ENCODE measurements at regions not wholly inside any gene's neighbourhood (a gene's known extent, or its start where the extent isn't known, plus 50 kb on each side); places are given as distances from the start of the nearest gene placed in this dataset.

GRCh38 chr11:105211806-105212554, 72.4 kb upstream of the CARD18 start:
- ATAC-seq (no peak), FAIRE-seq (no peak), DNase-seq (ENCODE audit: extremely low read depth in 1 of 4, low spot score in 3 of 4) (no peak)
- CTCF ChIA-PET (ENCODE audit: low intra/inter-chr PET ratio) = no interaction called here
- no peak overlapping the region for H3K4me2 ChIP-seq (ENCODE audit: insufficient read depth, low read length)
- no peaks in the 10 kb centered on the region for H4K20me1 ChIP-seq (replicated peaks; ENCODE audit: control insufficient read depth, insufficient read depth, low read length)
- in situ Hi-C loops (cut with MboI) = no loop called here
- no peak overlapping the region for H3K9ac ChIP-seq (ENCODE audit: insufficient read depth in 1 of 2, low read depth in 2 of 2, low read length in 2 of 2)
- no peaks in the 10 kb centered on the region for H3K4me1 ChIP-seq (replicated peaks in 1 of 2; ENCODE audit: control insufficient read depth in 2 of 2, insufficient read depth in 2 of 2, low read length in 2 of 2)
- no peak for TF ChIP-seq VEZF1 (CRISPR knock-in tag; IDR thresholded peaks at IDR 0.05)
- no peak for TF ChIP-seq KLF10 (CRISPR knock-in tag; IDR thresholded peaks at IDR 0.05)
- TF ChIP-seq ZNF589 (CRISPR knock-in tag; IDR thresholded peaks at IDR 0.05; ENCODE audit: low read depth) = no peak
- no peak for TF ChIP-seq ZNF217 (CRISPR knock-in tag; IDR thresholded peaks at IDR 0.05)
- TF ChIP-seq ZNF41 (CRISPR knock-in tag; conservative IDR thresholded peaks at IDR 0.05) = no peak
- no peak for TF ChIP-seq FOXK2 (conservative IDR thresholded peaks at IDR 0.05 in 1 of 2, IDR thresholded peaks at IDR 0.05 in 1 of 2; ENCODE audit: low read depth in 2 of 2)
- TF ChIP-seq ZNF175 (CRISPR knock-in tag; IDR thresholded peaks at IDR 0.05; ENCODE audit: low read depth) = no peak
- POLR2A ChIA-PET = no interaction called here
- intact Hi-C loops (cut with micrococcal nuclease) = no loop called here
- H3K36me3 ChIP-seq (ENCODE audit: control insufficient read depth, insufficient read depth, low read length) = no peaks in the 10 kb centered on the region
- no peaks in the 10 kb centered on the region for H3K9me3 ChIP-seq (replicated peaks; ENCODE audit: control insufficient read depth, insufficient read depth, low read depth, low read length)
- no peaks in the 10 kb centered on the region for H3K27me3 ChIP-seq (ENCODE audit: control insufficient read depth in 2 of 2, insufficient read depth in 2 of 2, low read length in 2 of 2)
- BruUV-seq (replicated peaks) = no TSS peak
- H3K9me1 ChIP-seq (ENCODE audit: control insufficient read depth, insufficient read depth, low read length) = no peaks in the 10 kb centered on the region
- no peak overlapping the region for H3K4me3 ChIP-seq
- no peak overlapping the region for H3K27ac ChIP-seq (ENCODE audit: extremely low read depth, low read depth, low read length)
- no peaks in the 10 kb centered on the region for H3K79me2 ChIP-seq (ENCODE audit: control insufficient read depth, insufficient read depth, low read length)
- WGBS (ENCODE audit: insufficient coverage, low coverage, missing lambda C conversion rate) = 17% methylated on average over 5 of the region's 5 CpGs
- H2AFZ ChIP-seq (ENCODE audit: low read depth, low read length) = no peak overlapping the region
